Activated naive CD4-positive, alpha-beta T cell treated with anti-CD3 and anti-CD28 coated beads for 36 hours (primary cell): ENCODE measurements at regions not wholly inside any gene's neighbourhood (a gene's known extent, or its start where the extent isn't known, plus 50 kb on each side); places are given as distances from the start of the nearest gene placed in this dataset.

Source experiments
- CTCF ChIA-PET: fragments of 350-600 bp; sonication (Branson Sonifier 250); formaldehyde crosslinking; loops from one replicate; lab custom pipeline; 2021; ENCODE audit warnings: antibody characterized with exemption; lab: Charles Lee
- DNase-seq: peaks from one replicate; pipeline ENCODE4 v3.0.0-alpha.2; 2020
- H3K27ac Mint-ChIP-seq: one replicate; pipeline ENCODE4 v1.8.0; 2021; ENCODE audit warnings: mild to moderate bottlenecking, mixed read lengths
- H3K27me3 Mint-ChIP-seq: one replicate; pipeline ENCODE4 v1.8.0; 2021; ENCODE audit warnings: low read depth, mixed read lengths
- H3K36me3 Mint-ChIP-seq: one replicate; pipeline ENCODE4 v1.8.0; 2021; ENCODE audit warnings: low read depth, mixed read lengths
- H3K4me1 Mint-ChIP-seq: one replicate; pipeline ENCODE4 v1.8.0; 2021; ENCODE audit warnings: low read depth, mixed read lengths
- H3K4me3 Mint-ChIP-seq: one replicate; pipeline ENCODE4 v1.8.0; 2021; ENCODE audit warnings: mild to moderate bottlenecking, moderate library complexity, mixed read lengths
- H3K9me3 Mint-ChIP-seq: one replicate; pipeline ENCODE4 v1.8.0; 2021; ENCODE audit warnings: mixed read lengths
- intact Hi-C: fragments of 100-400 bp; cut with micrococcal nuclease; formaldehyde crosslinking; loops from one replicate; pipeline ENCODE4 v1.15.1; 2023

DNA sequence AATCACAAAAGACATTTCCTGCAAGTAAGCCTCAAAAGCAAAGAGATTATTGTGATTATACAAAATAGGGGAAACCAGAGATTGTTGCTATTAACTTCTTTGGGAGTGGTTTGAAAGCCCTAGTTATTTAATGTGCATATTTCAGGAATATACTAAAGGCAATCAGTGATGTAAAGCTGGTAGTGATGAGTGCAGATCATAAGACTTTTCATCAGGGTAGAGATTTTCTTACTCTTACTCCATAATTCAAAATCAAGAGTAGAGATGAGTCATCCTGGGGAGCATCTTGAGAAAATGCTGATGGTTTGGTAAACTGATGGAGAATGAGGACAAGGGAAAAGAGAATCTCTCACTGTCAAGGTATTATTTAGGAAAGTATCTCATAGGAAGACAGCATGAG, 309.5 kb downstream of the FBXO15 start:
- Mint-ChIP-seq H3K4me1 (peaks cover 4% of the 10 kb centered on the region), H3K36me3 (no peaks in the 10 kb centered on the region), H3K4me3 (no peak overlapping the region), H3K27me3 (peaks cover 2% of the 10 kb centered on the region), H3K27ac (no peak overlapping the region), H3K9me3 (no peaks in the 10 kb centered on the region)
- CTCF ChIA-PET = no interaction called here
- intact Hi-C loops = no loop called here
- DNase-seq = no peak

- intact Hi-C loops = no loop called here
- Mint-ChIP-seq H3K4me3 (no peak overlapping the region), H3K9me3 (no peaks in the 10 kb centered on the region), H3K4me1 (no peaks in the 10 kb centered on the region), H3K36me3 (no peaks in the 10 kb centered on the region), H3K27ac (no peak overlapping the region), H3K27me3 (peaks cover 2% of the 10 kb centered on the region)
- CTCF ChIA-PET = no interaction called here
- no peak for DNase-seq
Measured at GRCh38 chr18:73835656-73836364, 311.8 kb downstream of the FBXO15 start.

- H3K9me3 Mint-ChIP-seq = no peaks in the 10 kb centered on the region
- intact Hi-C loops = no loop called here
- H3K27ac Mint-ChIP-seq = no peak overlapping the region
- CTCF ChIA-PET = no interaction called here
- no peaks in the 10 kb centered on the region for H3K27me3 Mint-ChIP-seq
- DNase-seq = no peak
- H3K4me1 Mint-ChIP-seq = no peaks in the 10 kb centered on the region
- no peaks in the 10 kb centered on the region for H3K36me3 Mint-ChIP-seq
- H3K4me3 Mint-ChIP-seq = no peak overlapping the region
Measured at GRCh38 chr18:73835039-73835438, 312.6 kb downstream of the FBXO15 start.

DNA sequence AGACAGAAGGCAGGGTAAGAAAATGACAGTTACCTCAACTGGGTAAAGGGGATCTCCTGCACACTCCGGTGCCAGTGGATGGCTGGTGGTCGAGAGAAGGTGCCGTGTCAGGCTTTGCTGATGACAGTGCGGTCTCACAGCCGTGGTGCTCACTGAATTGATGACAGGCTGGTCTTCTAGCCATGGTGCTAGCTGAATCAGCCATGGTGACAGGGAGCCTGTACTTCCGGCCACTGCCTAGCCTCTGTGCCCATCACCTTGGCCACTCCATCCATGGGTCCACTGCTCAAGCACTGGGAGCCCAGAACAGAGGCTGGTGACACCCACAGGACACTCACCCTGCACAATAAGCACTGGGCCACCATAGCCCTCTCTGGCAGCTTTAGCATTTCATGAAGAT, 315.9 kb downstream of the FBXO15 start:
- intact Hi-C loops = no loop called here
- Mint-ChIP-seq H3K27ac (no peak overlapping the region), H3K27me3 (no peaks in the 10 kb centered on the region), H3K4me3 (no peak overlapping the region), H3K4me1 (no peaks in the 10 kb centered on the region), H3K36me3 (no peaks in the 10 kb centered on the region), H3K9me3 (no peaks in the 10 kb centered on the region)
- no peak for DNase-seq
- CTCF ChIA-PET = no interaction called here

DNA sequence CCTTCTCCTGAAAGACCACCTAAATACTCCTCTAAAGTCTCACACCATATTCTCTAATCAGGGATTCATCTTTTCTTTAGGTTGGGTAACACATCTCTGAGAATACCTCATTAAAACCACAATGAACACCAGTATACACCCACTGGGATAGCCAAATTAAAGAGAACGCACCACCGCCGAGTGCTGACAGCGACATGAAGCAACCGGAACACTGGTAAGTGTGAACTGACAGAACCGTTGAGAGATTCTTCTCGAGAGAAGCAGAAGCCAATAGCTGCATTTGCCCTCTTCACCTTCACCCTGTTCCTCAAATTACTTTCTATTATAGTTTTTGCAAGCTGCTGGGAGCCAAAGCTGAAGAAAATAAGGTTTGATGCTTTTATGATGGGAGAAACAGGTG, 318.5 kb downstream of the FBXO15 start:
- no peak overlapping the region for H3K4me3 Mint-ChIP-seq
- intact Hi-C loops = no loop called here
- no peaks in the 10 kb centered on the region for H3K9me3 Mint-ChIP-seq
- H3K27ac Mint-ChIP-seq = no peak overlapping the region
- H3K27me3 Mint-ChIP-seq = no peaks in the 10 kb centered on the region
- CTCF ChIA-PET = no interaction called here
- DNase-seq = no peak
- no peaks in the 10 kb centered on the region for H3K4me1 Mint-ChIP-seq
- no peaks in the 10 kb centered on the region for H3K36me3 Mint-ChIP-seq

DNA sequence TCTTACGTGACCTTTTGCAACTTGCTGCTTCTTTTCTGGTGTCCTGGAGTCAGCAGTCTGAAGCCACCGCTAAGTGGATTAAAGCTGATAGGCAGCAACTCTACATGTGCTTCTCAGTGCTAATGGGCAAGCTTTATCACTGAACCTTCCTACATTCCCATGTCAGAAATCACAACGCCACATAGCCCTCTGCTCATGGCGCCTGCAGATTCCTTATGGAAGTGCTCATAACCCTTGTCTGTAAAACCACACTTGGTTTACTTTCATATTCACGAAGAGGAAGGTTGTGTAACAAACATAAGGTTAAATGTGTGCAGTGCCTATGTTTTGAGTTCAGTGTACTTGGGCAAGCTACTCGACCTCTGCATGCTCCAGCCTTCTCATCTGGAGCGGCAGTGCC, 319.8 kb downstream of the FBXO15 start:
- Mint-ChIP-seq H3K27me3 (no peaks in the 10 kb centered on the region), H3K36me3 (no peaks in the 10 kb centered on the region), H3K27ac (no peak overlapping the region), H3K4me3 (no peak overlapping the region), H3K9me3 (no peaks in the 10 kb centered on the region), H3K4me1 (no peaks in the 10 kb centered on the region)
- DNase-seq = no peak
- CTCF ChIA-PET = no interaction called here
- intact Hi-C loops = no loop called here

- CTCF ChIA-PET = no interaction called here
- no peaks in the 10 kb centered on the region for H3K36me3 Mint-ChIP-seq
Measured at GRCh38 chr18:73826098-73826497, 321.5 kb downstream of the FBXO15 start.

GRCh38 chr18:73824671-73825070, 323.0 kb downstream of the FBXO15 start:
- Mint-ChIP-seq H3K4me1 (no peaks in the 10 kb centered on the region), H3K36me3 (no peaks in the 10 kb centered on the region), H3K27ac (no peak overlapping the region), H3K4me3 (no peak overlapping the region), H3K27me3 (peaks cover 2% of the 10 kb centered on the region), H3K9me3 (no peaks in the 10 kb centered on the region)
- CTCF ChIA-PET = no interaction called here
- no peak for DNase-seq
- intact Hi-C loops = no loop called here

More at GRCh38 chr18:73826098-73826497, 321.5 kb downstream of the FBXO15 start:
- Mint-ChIP-seq H3K9me3 (no peaks in the 10 kb centered on the region), H3K4me3 (no peak overlapping the region), H3K4me1 (no peaks in the 10 kb centered on the region), H3K27me3 (peaks cover 2% of the 10 kb centered on the region), H3K27ac (no peak overlapping the region)
- intact Hi-C loops = no loop called here
- DNase-seq = no peak

DNA sequence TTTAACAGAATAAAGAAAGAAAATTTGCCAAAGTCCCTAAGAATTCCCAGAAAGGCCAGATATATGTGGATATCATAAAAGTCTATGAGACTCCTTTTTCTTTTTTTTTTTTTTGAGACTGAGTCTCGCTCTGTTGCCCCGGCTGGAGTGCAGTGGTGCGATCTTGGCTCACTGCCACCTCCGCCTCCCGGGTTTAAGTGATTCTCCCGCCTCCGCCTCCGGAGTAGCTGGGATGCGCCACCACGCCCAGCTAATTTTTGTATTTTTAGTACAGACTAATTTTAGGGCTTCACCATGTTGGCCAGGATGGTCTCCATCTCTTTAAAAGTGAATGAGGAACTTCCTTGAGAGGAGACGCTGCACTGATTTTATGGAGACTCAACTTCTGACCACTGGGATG, 335.2 kb downstream of the FBXO15 start:
- Mint-ChIP-seq H3K36me3 (no peaks in the 10 kb centered on the region), H3K4me3 (no peak overlapping the region), H3K27me3 (no peaks in the 10 kb centered on the region), H3K27ac (no peak overlapping the region), H3K4me1 (no peaks in the 10 kb centered on the region), H3K9me3 (no peaks in the 10 kb centered on the region)
- intact Hi-C loops = no loop called here
- no peak for DNase-seq
- CTCF ChIA-PET = no interaction called here

DNA sequence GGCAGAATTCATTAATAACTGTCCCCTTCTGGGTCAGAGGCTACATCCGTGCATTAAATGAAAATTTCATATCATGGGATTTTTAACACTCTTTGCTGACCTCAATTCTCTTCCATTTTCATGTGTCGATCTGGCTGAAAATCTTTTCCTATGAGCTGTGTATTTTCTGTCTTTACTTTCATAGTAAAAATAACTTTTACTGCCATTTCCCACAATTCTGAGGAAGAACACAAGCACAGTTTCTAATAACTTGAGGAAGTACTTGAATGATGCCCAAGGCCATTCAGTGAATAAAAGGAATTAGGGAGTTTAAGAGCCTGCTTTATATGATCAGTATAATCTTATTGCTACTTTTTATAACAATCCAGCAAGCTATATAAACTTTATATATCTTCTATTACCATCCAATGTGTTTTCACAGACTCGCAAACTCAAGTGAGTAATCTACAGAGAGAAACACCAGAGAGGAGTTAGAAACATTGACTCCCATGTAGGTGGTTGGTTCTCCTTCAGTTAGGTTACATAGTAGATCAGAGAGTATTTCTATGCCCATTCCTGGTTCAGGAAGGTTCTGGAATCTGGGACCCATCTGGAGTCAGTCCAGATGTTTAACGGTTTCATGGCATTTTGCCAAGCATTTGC, 340.0 kb downstream of the FBXO15 start:
- no peaks in the 10 kb centered on the region for H3K27me3 Mint-ChIP-seq
- no peak for DNase-seq
- intact Hi-C loops = no loop called here
- CTCF ChIA-PET = interaction anchor here (1.3 kb wide), 1 partner anchor 35 kb away, joined by 3 read pairs; no protein-coding TSS in a partner anchor
- no peak overlapping the region for H3K27ac Mint-ChIP-seq
- no peak overlapping the region for H3K4me3 Mint-ChIP-seq
- H3K4me1 Mint-ChIP-seq = no peaks in the 10 kb centered on the region
- H3K9me3 Mint-ChIP-seq = no peaks in the 10 kb centered on the region
- no peaks in the 10 kb centered on the region for H3K36me3 Mint-ChIP-seq

DNA sequence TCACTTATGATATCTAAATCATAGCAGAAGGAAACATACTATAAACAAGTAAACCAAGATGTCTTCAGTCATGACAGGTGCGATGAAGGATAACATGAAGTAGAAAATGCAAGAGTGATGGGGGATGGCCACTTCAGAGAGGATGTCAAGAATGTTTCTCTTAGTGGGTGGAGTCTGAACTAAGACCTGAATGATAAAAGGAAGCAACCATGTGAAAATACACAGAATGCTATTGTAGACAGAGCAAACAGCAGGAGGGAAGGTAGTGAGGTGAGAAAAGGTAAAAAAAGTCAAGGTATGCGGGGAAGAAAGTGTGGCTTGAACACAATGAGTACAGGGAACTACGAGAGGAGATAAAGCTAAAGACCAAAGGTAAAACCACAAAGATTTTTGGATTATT, 341.6 kb downstream of the FBXO15 start:
- DNase-seq = no peak

GRCh38 chr18:73797419-73797818, 350.2 kb downstream of the FBXO15 start:
- CTCF ChIA-PET = no interaction called here
- DNase-seq = no peak

More for the DNA sequence above, 341.6 kb downstream of the FBXO15 start:
- Mint-ChIP-seq H3K9me3 (no peaks in the 10 kb centered on the region), H3K27me3 (no peaks in the 10 kb centered on the region), H3K36me3 (no peaks in the 10 kb centered on the region), H3K4me3 (no peak overlapping the region), H3K27ac (no peak overlapping the region), H3K4me1 (no peaks in the 10 kb centered on the region)
- intact Hi-C loops = no loop called here
- CTCF ChIA-PET = no interaction called here

GRCh38 chr18:73793386-73793785, 354.2 kb downstream of the FBXO15 start:
- H3K27ac Mint-ChIP-seq = no peak overlapping the region
- CTCF ChIA-PET = no interaction called here
- H3K9me3 Mint-ChIP-seq = no peaks in the 10 kb centered on the region
- no peak for DNase-seq
- intact Hi-C loops = no loop called here
- H3K36me3 Mint-ChIP-seq = no peaks in the 10 kb centered on the region
- H3K4me3 Mint-ChIP-seq = no peak overlapping the region
- no peaks in the 10 kb centered on the region for H3K27me3 Mint-ChIP-seq
- H3K4me1 Mint-ChIP-seq = no peaks in the 10 kb centered on the region

More at GRCh38 chr18:73797419-73797818, 350.2 kb downstream of the FBXO15 start:
- no peaks in the 10 kb centered on the region for H3K4me1 Mint-ChIP-seq
- no peaks in the 10 kb centered on the region for H3K36me3 Mint-ChIP-seq
- no peak overlapping the region for H3K4me3 Mint-ChIP-seq
- no peaks in the 10 kb centered on the region for H3K9me3 Mint-ChIP-seq
- intact Hi-C loops = no loop called here
- H3K27me3 Mint-ChIP-seq = no peaks in the 10 kb centered on the region
- H3K27ac Mint-ChIP-seq = no peak overlapping the region
